Ishikawa (cell line): ENCODE measurements at regions not wholly inside any gene's neighbourhood (a gene's known extent, or its start where the extent isn't known, plus 50 kb on each side); places are given as distances from the start of the nearest gene placed in this dataset.
A peak's percentile ranks its signal among the peaks of the same experiment; 100 is the strongest.

Source experiments
- CEBPB ChIP-seq: IDR thresholded peaks from 2 replicates; pipeline ENCODE4 v1.6.1; 2012
- CREB1 ChIP-seq: IDR thresholded peaks from 2 replicates; pipeline ENCODE4 v1.6.1; 2012; ENCODE audit warnings: low read depth
- EP300 ChIP-seq: IDR thresholded peaks from 2 replicates; pipeline ENCODE4 v1.6.1; 2012; ENCODE audit warnings: borderline replicate concordance
- NFIC ChIP-seq: IDR thresholded peaks from 2 replicates; pipeline ENCODE4 v1.6.1; 2012
- RAD21 ChIP-seq: IDR thresholded peaks from 2 replicates; pipeline ENCODE4 v1.6.1; 2012; ENCODE audit warnings: low read depth
- TAF1 ChIP-seq: IDR thresholded peaks from 2 replicates; pipeline ENCODE4 v1.6.1; 2012; ENCODE audit warnings: low read depth, mild to moderate bottlenecking
- TEAD4 ChIP-seq: IDR thresholded peaks from 2 replicates; pipeline ENCODE4 v1.6.1; 2012
- YY1 ChIP-seq: IDR thresholded peaks from 2 replicates; pipeline ENCODE4 v1.6.1; 2012; ENCODE audit warnings: low read depth
- ZBTB7A ChIP-seq: IDR thresholded peaks from 2 replicates; pipeline ENCODE4 v1.6.1; 2012; ENCODE audit warnings: low read depth
- TF ChIP-seq, protein P1 (sequence below): IDR thresholded peaks from 2 replicates; pipeline ENCODE4 v1.6.1; 2012
- TF ChIP-seq, protein P2 (sequence below): IDR thresholded peaks from 2 replicates; pipeline ENCODE4 v1.6.1; 2012; ENCODE audit warnings: low read depth, mild to moderate bottlenecking
- TF ChIP-seq, protein P3 (sequence below): IDR thresholded peaks from 2 replicates; pipeline ENCODE4 v1.6.1; 2012

DNA sequence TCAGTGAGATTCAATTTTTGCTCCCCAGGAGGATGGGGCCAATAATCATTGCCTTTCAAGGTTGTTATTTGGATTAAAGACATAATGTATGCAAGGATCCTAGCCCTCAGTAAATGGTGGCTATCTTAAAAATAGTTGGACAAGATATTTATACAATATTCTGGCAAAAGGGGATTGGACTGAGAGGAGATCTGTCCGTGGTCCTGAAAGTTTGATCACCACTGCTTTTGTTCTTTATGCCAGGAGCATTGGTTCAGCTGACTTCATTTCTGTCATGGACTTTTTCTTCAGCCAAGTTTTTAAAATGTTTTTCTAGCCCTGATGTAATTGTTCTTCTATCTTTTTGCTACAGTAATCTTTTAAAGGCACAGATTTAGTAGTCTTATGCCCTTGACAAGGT lies 70.2 kb upstream of the TCL1A start:
- TF ChIP-seq TAF1 (no peak), CEBPB (no peak), TEAD4 (no peak), ZBTB7A (no peak), EP300 (no peak), YY1 (no peak), NFIC (no peak), RAD21 (no peak), CREB1 (no peak)
- TF ChIP-seq, protein P1, sequence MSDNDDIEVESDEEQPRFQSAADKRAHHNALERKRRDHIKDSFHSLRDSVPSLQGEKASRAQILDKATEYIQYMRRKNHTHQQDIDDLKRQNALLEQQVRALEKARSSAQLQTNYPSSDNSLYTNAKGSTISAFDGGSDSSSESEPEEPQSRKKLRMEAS: no peak
- TF ChIP-seq, protein P2, sequence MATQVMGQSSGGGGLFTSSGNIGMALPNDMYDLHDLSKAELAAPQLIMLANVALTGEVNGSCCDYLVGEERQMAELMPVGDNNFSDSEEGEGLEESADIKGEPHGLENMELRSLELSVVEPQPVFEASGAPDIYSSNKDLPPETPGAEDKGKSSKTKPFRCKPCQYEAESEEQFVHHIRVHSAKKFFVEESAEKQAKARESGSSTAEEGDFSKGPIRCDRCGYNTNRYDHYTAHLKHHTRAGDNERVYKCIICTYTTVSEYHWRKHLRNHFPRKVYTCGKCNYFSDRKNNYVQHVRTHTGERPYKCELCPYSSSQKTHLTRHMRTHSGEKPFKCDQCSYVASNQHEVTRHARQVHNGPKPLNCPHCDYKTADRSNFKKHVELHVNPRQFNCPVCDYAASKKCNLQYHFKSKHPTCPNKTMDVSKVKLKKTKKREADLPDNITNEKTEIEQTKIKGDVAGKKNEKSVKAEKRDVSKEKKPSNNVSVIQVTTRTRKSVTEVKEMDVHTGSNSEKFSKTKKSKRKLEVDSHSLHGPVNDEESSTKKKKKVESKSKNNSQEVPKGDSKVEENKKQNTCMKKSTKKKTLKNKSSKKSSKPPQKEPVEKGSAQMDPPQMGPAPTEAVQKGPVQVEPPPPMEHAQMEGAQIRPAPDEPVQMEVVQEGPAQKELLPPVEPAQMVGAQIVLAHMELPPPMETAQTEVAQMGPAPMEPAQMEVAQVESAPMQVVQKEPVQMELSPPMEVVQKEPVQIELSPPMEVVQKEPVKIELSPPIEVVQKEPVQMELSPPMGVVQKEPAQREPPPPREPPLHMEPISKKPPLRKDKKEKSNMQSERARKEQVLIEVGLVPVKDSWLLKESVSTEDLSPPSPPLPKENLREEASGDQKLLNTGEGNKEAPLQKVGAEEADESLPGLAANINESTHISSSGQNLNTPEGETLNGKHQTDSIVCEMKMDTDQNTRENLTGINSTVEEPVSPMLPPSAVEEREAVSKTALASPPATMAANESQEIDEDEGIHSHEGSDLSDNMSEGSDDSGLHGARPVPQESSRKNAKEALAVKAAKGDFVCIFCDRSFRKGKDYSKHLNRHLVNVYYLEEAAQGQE: peak; percentile 89
- TF ChIP-seq, protein P3, sequence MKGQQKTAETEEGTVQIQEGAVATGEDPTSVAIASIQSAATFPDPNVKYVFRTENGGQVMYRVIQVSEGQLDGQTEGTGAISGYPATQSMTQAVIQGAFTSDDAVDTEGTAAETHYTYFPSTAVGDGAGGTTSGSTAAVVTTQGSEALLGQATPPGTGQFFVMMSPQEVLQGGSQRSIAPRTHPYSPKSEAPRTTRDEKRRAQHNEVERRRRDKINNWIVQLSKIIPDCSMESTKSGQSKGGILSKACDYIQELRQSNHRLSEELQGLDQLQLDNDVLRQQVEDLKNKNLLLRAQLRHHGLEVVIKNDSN: no peak
